ENCODE measurements at regions not wholly inside any gene's neighbourhood (a gene's known extent, or its start where the extent isn't known, plus 50 kb on each side); places are given as distances from the start of the nearest gene placed in this dataset.

DNA sequence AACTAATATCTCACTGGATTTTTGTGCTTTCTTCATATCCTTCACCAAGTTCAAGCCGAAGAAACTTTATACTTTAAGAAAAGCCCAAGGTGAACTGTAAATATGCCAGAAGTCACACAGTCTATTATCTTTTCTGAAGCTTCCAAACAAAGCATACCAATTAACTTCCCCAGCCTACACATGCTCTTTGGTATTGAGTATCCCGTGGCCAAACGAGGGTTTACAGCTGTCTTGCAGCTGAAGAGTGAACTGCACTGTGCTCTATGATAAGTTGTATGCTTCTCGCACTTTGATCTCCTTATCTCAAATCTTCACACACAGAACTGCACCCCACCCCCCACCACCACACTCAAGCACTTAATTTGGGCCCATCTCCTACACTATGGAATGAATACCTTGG is 215.6 kb upstream of the VEPH1 start:
- DNase-seq (ENCODE audit: low spot score) = no peak

DNA sequence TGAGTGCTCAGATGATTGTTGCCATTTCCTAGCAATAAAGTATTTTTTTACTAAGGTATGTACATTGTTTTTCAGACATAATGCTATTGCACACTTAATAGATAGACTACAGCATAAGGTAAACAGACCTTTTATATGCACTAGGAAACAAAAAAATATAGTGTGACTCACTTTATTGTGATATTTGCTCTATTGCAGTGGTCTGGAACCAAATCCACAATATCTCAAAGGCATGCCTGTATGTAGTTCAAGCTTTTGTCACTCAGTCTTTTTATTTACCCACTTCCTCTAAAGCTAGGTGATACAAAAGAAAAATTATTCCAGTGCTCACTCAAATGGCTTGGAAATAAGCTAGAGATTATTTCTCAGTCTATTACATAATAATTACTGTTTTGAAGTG is 209.9 kb upstream of the VEPH1 start:
- no peak for DNase-seq (ENCODE audit: low spot score)

- DNase-seq (ENCODE audit: low spot score) = no peak
These were observed 202.0 kb upstream of the VEPH1 start for GRCh38 chr3:157705258-157705657.

DNA sequence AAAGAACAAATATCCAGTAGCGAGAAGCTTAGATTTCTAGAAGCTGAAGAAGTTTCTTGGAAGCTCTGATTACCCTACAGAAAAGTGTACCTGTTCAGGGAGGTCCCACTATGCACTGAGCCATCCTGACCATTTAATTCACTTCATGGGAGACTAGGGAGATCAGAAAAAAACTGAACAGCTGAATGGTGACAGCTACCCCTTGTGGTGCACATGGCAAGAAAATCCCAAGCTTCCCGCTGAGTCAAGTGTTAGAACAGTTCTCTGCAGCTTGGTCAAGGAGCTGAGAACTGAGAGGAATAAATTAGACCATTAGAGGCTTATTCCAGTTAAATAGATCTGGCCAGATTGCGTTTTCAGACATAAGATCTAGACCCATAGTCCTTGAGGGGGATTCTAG is 197.2 kb upstream of the VEPH1 start:
- no peak for DNase-seq (ENCODE audit: low spot score)

GRCh38 chr3:157695586-157695985 is 192.4 kb upstream of the VEPH1 start:
- no peak for DNase-seq (ENCODE audit: low spot score)

DNA sequence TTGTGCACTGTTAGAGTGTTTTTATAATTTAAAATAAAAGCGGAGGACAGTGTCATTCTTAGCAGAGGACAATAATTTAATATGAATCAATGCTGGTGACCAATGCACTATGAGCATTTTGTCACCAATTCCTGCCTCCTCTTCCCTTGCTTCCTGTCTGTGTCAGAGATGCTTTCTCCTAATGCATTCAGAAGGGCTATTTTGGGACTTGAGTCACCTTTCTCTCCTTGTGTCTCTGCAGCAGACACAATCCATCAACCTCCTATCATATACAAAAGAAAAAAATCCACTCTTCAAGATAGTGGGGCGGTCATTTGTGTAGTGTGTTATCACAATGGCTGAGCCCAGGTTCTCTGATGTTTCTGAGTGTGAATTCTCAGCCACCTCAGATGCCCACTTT is 191.9 kb upstream of the VEPH1 start:
- DNase-seq (ENCODE audit: low spot score) = no peak

GRCh38 chr3:157693762-157694161 is 190.5 kb upstream of the VEPH1 start:
- DNase-seq (ENCODE audit: low spot score) = no peak

- no peak for DNase-seq (ENCODE audit: low spot score)
These were observed 189.3 kb upstream of the VEPH1 start for GRCh38 chr3:157692468-157692867.

DNA sequence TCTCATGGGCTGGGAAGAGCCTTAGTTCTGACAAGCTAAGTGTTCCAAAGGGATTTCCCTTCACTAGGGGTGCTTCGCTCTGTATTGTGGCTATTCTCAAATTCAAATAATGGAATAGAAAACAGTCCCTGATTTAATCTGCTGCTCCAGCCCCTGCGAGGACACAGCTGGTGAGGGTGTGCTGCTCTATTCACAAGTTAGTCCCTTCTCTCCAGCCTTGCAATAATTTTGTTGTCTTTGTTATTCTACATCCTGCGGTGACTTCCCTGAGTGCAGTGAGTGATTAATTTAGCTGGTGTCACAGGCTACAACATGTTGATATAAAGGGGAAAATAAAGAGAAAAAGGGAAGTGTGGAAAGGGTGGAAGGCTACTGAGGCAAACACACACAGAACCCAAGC is 180.5 kb upstream of the VEPH1 start:
- no peak for DNase-seq (ENCODE audit: low spot score)

- no peak for DNase-seq (ENCODE audit: low spot score)
These were observed 168.8 kb upstream of the VEPH1 start for GRCh38 chr3:157672061-157672460.

- DNase-seq (ENCODE audit: low spot score) = no peak
These were observed 168.4 kb upstream of the VEPH1 start for GRCh38 chr3:157671656-157672055.

DNA sequence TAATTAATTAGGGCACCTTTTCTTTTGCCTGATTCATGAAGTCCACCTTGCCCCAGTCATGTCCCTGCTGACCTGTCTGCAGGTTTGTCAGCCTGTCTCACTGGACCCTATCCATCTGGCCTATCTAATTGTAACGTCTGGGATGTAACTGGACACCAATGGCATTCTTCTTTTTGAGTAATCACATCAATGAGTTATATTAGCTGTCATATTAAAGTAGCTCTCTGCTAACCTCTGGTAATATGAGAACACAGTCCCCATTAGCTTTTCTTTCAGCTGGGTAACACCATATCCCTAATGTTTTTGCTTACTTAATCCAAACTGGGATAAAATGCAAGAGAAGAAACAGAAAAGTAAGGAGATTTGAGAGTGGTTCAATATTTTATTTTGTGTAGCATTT is 166.2 kb upstream of the VEPH1 start:
- no peak for DNase-seq (ENCODE audit: low spot score)

GRCh38 chr3:157667493-157667892 is 164.3 kb upstream of the VEPH1 start:
- DNase-seq (ENCODE audit: low spot score) = no peak

- DNase-seq (ENCODE audit: low spot score) = no peak
These were observed 159.0 kb upstream of the VEPH1 start for GRCh38 chr3:157662171-157662570.

GRCh38 chr3:157660847-157661246 is 157.6 kb upstream of the VEPH1 start:
- DNase-seq (ENCODE audit: low spot score) = no peak

- DNase-seq (ENCODE audit: low spot score) = no peak
These were observed 149.2 kb upstream of the VEPH1 start for GRCh38 chr3:157652366-157652765.

- DNase-seq (ENCODE audit: low spot score) = no peak
These were observed 147.5 kb upstream of the VEPH1 start for GRCh38 chr3:157650699-157651098.

DNA sequence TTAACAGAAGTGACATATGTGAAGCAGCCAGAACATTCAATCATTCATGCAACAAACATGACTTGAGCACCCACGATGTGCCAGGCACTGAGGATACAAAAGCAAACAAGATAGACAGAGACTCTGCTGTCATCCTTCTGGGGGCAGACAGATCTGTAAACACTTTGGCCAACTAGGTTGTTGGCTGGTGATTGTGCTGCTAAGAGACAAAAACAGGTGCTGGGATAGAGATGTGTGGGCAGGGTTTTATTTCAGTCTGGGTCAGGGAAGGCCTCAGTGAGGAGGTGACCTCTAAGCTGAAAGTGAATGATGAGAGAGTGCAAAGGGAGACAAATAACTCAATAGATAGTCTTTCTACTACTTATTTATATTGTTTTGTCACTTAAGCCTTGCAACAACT is 147.0 kb upstream of the VEPH1 start:
- no peak for DNase-seq (ENCODE audit: low spot score)

GRCh38 chr3:157649511-157649910 is 146.3 kb upstream of the VEPH1 start:
- DNase-seq (ENCODE audit: low spot score) = no peak

DNA sequence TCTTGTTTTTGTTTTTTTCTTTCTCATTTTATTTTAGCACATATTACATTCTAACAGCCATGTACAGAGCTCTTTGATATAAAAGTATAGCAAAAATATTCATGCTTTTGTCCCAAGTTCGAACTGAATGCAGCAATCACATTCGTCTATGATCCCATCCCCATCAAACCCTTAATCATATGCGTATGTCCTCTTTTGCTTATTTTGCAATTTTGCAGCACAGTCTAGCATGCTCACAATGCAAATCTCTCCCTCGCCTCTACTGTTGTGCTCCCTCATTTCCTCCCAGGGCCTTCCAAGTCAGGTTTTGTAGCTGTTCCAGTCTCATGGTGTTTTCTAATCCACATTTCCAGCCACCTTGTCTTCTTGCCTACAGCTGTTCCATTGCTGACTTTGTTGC is 144.6 kb upstream of the VEPH1 start:
- DNase-seq (ENCODE audit: low spot score) = no peak

DNA sequence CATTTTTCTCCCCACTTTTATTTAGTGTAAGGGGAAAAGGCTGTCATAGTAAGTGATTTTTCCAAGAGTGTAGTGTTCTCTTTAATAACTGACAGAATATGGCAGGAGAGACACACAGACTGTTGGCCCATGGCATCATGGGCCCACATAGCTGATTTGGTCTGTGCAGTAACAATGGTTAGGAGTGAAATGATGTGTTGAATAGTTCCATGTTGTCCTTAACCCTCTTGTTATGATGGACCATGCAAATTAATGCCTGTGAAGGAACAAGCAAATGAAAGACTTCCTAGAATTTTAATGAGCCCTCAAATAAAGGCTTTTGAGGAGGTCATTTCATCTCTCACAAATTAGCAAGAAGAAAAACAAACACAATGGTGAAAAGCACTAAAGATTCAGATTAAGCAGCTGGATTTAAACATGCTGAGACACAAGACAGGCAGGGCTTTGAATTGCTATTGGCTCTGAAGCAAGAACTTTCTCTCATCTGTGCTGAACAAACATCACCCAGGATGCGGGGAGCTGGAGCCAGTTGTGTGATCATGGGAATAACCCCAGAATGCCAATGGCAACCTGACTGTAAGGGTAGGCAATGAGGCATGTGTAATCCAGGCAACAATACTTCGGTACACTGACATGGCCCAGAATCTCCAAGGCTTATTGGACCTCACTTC is 136.7 kb upstream of the VEPH1 start:
- DNase-seq (ENCODE audit: low spot score) = no peak

DNA sequence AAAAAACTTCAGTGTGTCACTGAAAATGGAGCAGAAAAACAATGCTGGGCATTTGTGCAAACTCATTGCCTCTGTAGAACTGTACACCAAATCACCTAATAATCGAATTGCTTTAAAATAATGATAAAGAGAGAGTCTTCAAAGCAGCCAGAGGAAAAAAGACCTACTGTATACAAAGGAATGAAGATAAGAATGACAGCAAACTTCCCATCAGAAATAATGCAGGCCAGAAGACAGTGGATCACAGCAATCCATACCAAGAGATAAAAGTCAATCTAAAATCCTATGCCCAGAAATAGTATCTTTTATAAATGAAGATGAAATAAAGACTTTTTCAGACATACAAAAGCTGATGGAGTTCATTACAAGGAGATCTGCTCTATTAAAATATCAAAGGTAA is 134.7 kb upstream of the VEPH1 start:
- no peak for DNase-seq (ENCODE audit: low spot score)

DNA sequence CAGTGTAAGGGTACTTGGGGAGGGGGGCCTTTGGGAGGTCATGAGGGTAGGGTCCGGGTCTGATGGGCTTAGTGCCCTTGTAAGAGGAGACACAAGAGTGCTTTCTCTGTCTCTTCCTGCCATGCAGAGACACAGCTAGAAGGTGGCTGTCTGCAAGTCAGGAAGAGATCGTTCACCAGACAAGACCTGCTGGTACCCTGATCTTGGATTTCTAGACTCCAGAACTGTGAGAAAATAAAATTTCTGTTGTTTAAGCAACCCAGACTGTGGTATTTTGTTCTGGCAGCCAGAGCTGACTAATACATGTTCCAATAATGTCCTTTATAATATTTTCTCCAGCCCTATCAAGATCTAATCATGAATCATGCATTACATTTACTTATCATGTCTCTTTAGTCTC is 130.0 kb upstream of the VEPH1 start:
- no peak for DNase-seq (ENCODE audit: low spot score)

GRCh38 chr3:157632075-157632474 is 128.9 kb upstream of the VEPH1 start:
- no peak for DNase-seq (ENCODE audit: low spot score)

GRCh38 chr3:157631478-157631877 is 128.3 kb upstream of the VEPH1 start:
- no peak for DNase-seq (ENCODE audit: low spot score)

All from AG08396 (cell line).